Erythroblast (primary cell): ENCODE measurements at regions not wholly inside any gene's neighbourhood (a gene's known extent, or its start where the extent isn't known, plus 50 kb on each side); places are given as distances from the start of the nearest gene placed in this dataset.

ENCODE experiments used
- GATA1 ChIP-seq: IDR thresholded peaks from 2 replicates; pipeline ENCODE4 v1.6.1; 2011; ENCODE audit warnings: low read depth, mild to moderate bottlenecking, control low read depth, low read length, moderate library complexity
- POLR2A ChIP-seq: IDR thresholded peaks from 2 replicates; pipeline ENCODE4 v1.6.1; 2011; ENCODE audit warnings: mild to moderate bottlenecking, low read length

DNA sequence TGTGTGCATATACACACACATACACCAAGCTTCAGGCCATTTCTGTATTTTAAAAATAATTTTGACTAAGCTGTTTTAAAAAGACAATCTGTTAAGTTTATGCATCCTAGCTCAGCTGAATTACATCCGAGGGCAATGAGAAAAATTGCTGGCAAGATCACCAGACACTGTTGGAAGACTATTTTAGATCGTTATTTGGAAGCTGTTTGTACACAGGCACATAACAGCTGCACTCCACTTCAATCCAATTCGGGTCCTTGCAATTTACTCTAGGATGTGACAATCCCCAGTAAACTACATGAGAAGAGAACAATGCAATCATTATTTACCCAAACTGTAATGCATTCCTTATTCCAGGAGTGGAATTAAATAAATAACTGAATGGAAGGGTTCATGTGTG, 79.3 kb upstream of the RASA1 start:
- TF ChIP-seq POLR2A = no peak
- no peak for TF ChIP-seq GATA1
